ENCODE measurements at regions not wholly inside any gene's neighbourhood (a gene's known extent, or its start where the extent isn't known, plus 50 kb on each side); places are given as distances from the start of the nearest gene placed in this dataset.

DNA sequence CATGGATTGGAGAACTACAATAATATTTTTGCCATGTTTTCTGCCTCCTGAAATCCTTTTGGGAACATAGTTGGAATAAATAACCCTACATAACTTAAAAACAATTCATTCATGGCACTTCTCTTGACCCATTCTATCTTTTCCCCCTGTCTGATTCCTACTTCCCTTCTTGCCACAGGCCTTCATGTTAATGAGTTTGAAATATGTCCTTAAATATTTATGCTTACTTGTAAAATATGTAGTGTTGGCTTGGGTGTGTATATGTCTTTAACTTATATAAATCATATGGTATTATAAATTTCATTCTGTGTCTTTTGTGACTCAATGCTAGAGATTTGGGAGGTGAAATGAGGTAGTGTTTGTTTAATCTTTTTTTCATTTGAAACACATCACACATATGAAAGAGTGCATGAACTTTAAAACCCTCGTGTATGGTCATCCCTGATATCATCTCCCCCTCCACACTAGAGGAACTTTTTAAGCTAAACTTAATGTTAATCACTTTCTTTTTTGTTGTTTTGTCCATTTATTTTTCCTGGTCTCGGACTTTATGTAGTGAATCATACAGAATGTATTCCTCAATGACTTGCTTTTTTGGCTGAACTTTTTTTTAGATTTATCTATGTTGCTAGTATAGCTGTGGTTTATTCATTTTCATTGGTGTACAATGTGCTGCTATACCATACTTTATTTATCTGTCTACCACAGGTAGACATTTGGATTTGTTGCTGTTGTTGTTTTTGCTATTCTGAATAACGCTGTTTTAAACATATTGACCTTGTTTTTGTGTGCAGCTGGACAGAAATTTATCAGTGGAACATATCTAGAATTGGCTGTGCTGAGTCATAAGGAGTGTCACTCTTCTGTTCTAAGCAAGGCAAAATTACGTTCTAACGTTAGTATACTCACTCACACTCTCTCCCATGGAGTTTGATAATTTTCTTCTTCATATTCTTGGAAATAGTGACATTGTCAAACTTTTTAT lies 441.6 kb downstream of the PLPP3 start:
- H2AFZ ChIP-seq (ENCODE audit: low read length): no peak overlapping the region
- H3K36me3 ChIP-seq (ENCODE audit: insufficient read depth, low read length): no peaks in the 10 kb centered on the region
- no peaks in the 10 kb centered on the region for H4K20me1 ChIP-seq (ENCODE audit: insufficient read depth, low read length)
- no peaks in the 10 kb centered on the region for H3K27me3 ChIP-seq (ENCODE audit: insufficient read depth, low read length)
- H3K9me3 ChIP-seq (ENCODE audit: low read length): no peaks in the 10 kb centered on the region
- H3K4me1 ChIP-seq (ENCODE audit: insufficient read depth, low read length, severe bottlenecking): no peaks in the 10 kb centered on the region
- H3K4me2 ChIP-seq (ENCODE audit: low read length): no peak overlapping the region
- no peaks in the 10 kb centered on the region for H3F3A ChIP-seq (ENCODE audit: insufficient read depth, low read length)
- TF ChIP-seq, protein P1, sequence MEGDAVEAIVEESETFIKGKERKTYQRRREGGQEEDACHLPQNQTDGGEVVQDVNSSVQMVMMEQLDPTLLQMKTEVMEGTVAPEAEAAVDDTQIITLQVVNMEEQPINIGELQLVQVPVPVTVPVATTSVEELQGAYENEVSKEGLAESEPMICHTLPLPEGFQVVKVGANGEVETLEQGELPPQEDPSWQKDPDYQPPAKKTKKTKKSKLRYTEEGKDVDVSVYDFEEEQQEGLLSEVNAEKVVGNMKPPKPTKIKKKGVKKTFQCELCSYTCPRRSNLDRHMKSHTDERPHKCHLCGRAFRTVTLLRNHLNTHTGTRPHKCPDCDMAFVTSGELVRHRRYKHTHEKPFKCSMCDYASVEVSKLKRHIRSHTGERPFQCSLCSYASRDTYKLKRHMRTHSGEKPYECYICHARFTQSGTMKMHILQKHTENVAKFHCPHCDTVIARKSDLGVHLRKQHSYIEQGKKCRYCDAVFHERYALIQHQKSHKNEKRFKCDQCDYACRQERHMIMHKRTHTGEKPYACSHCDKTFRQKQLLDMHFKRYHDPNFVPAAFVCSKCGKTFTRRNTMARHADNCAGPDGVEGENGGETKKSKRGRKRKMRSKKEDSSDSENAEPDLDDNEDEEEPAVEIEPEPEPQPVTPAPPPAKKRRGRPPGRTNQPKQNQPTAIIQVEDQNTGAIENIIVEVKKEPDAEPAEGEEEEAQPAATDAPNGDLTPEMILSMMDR (IDR thresholded peaks at IDR 0.05; ENCODE audit: low read length): no peak
- TF ChIP-seq EZH2 (IDR thresholded peaks at IDR 0.05; ENCODE audit: borderline replicate concordance, low read length): no peak
- no peaks in the 10 kb centered on the region for H3K79me2 ChIP-seq (ENCODE audit: insufficient read depth, low read length)
- H3K27ac ChIP-seq (ENCODE audit: low read depth, low read length, poor library complexity, severe bottlenecking): no peak overlapping the region
- no peaks in the 10 kb centered on the region for H3K9me2 ChIP-seq (ENCODE audit: low read depth, low read length)
- no peak overlapping the region for H3K9ac ChIP-seq (ENCODE audit: low read length)
- no peak overlapping the region for H3K4me3 ChIP-seq (ENCODE audit: low read depth, low read length, poor library complexity, severe bottlenecking)

DNA sequence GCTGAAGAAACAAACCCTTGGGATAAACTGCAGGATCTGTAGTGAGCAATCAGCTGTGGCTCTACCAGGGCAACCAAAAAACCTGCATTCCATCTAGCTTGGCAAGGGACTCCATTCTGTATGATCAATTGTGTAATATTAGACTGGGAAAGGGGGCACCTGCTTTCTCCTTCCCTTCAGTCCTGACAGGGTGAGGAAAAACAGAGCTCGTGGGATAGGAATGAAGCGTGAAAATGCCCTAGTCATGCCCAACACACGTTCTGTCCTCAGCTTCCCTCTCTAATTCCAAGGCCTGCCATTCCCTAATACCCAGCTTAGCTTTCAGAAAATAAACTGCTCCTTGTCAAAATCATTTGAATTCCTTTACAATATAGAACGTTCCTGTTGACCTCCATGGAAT lies 442.3 kb downstream of the PLPP3 start:
- TF ChIP-seq EZH2 (IDR thresholded peaks at IDR 0.05; ENCODE audit: borderline replicate concordance, low read length): no peak
- TF ChIP-seq, protein P1 (IDR thresholded peaks at IDR 0.05; ENCODE audit: low read length): no peak
- no peaks in the 10 kb centered on the region for H3K79me2 ChIP-seq (ENCODE audit: insufficient read depth, low read length)
- H3K36me3 ChIP-seq (ENCODE audit: insufficient read depth, low read length): no peaks in the 10 kb centered on the region
- no peak overlapping the region for H2AFZ ChIP-seq (ENCODE audit: low read length)
- H3K9ac ChIP-seq (ENCODE audit: low read length): no peak overlapping the region
- no peaks in the 10 kb centered on the region for H3K4me1 ChIP-seq (ENCODE audit: insufficient read depth, low read length, severe bottlenecking)
- no peak overlapping the region for H3K4me3 ChIP-seq (ENCODE audit: low read depth, low read length, poor library complexity, severe bottlenecking)
- H4K20me1 ChIP-seq (ENCODE audit: insufficient read depth, low read length): no peaks in the 10 kb centered on the region
- H3K9me2 ChIP-seq (ENCODE audit: low read depth, low read length): no peaks in the 10 kb centered on the region
- H3K27me3 ChIP-seq (ENCODE audit: insufficient read depth, low read length): no peaks in the 10 kb centered on the region
- H3K27ac ChIP-seq (ENCODE audit: low read depth, low read length, poor library complexity, severe bottlenecking): no peak overlapping the region
- no peak overlapping the region for H3K4me2 ChIP-seq (ENCODE audit: low read length)
- no peaks in the 10 kb centered on the region for H3F3A ChIP-seq (ENCODE audit: insufficient read depth, low read length)
- H3K9me3 ChIP-seq (ENCODE audit: low read length): no peaks in the 10 kb centered on the region

DNA sequence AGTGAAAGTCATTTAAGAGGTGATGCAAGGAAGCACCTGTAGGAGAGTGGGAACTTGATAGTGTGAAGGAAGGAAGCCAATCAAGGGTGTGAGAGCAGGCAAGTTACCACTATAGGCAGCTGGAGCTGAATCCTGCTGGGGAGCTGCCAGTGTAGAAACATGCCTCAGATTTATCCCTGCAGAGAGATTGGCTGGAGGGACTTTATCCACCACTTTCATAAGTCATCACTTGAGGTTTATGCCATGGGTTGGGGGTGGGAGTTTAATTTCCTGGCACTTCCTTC lies 443.6 kb downstream of the PLPP3 start:
- TF ChIP-seq EZH2 (IDR thresholded peaks at IDR 0.05; ENCODE audit: borderline replicate concordance, low read length): no peak
- TF ChIP-seq, protein P1 (IDR thresholded peaks at IDR 0.05; ENCODE audit: low read length): no peak
- H3K9ac ChIP-seq (ENCODE audit: low read length): no peak overlapping the region
- H3K79me2 ChIP-seq (ENCODE audit: insufficient read depth, low read length): no peaks in the 10 kb centered on the region
- no peaks in the 10 kb centered on the region for H3K36me3 ChIP-seq (ENCODE audit: insufficient read depth, low read length)
- no peak overlapping the region for H3K4me3 ChIP-seq (ENCODE audit: low read depth, low read length, poor library complexity, severe bottlenecking)
- no peaks in the 10 kb centered on the region for H3K27me3 ChIP-seq (ENCODE audit: insufficient read depth, low read length)
- H3K9me2 ChIP-seq (ENCODE audit: low read depth, low read length): no peaks in the 10 kb centered on the region
- H3K9me3 ChIP-seq (ENCODE audit: low read length): no peaks in the 10 kb centered on the region
- H4K20me1 ChIP-seq (ENCODE audit: insufficient read depth, low read length): no peaks in the 10 kb centered on the region
- H3K27ac ChIP-seq (ENCODE audit: low read depth, low read length, poor library complexity, severe bottlenecking): no peak overlapping the region
- H3K4me1 ChIP-seq (ENCODE audit: insufficient read depth, low read length, severe bottlenecking): no peaks in the 10 kb centered on the region
- H3F3A ChIP-seq (ENCODE audit: insufficient read depth, low read length): no peaks in the 10 kb centered on the region
- H3K4me2 ChIP-seq (ENCODE audit: low read length): no peak overlapping the region
- H2AFZ ChIP-seq (ENCODE audit: low read length): no peak overlapping the region
